ENCODE measurements at regions not wholly inside any gene's neighbourhood (a gene's known extent, or its start where the extent isn't known, plus 50 kb on each side); places are given as distances from the start of the nearest gene placed in this dataset.

DNA sequence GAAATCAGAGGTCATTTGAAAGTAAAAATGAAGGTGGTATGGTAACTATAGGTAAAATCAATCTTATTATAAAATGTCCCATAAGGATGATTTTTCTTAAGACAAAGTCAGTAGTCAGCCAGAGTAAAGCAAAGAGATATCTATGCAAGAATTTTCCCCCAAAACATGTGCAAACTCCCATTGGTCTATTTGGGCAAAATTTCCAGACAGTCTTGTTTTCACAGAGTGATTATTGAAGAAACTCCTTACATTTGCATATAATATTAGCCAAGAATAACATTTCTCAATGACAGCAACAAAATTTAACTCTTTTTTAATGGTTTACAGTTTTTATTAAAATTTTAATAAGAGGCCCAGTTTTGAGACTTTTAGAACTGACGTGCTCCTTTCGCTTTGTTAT lies 406.1 kb upstream of the GRAMD2B start:
- TF ChIP-seq, protein P1, sequence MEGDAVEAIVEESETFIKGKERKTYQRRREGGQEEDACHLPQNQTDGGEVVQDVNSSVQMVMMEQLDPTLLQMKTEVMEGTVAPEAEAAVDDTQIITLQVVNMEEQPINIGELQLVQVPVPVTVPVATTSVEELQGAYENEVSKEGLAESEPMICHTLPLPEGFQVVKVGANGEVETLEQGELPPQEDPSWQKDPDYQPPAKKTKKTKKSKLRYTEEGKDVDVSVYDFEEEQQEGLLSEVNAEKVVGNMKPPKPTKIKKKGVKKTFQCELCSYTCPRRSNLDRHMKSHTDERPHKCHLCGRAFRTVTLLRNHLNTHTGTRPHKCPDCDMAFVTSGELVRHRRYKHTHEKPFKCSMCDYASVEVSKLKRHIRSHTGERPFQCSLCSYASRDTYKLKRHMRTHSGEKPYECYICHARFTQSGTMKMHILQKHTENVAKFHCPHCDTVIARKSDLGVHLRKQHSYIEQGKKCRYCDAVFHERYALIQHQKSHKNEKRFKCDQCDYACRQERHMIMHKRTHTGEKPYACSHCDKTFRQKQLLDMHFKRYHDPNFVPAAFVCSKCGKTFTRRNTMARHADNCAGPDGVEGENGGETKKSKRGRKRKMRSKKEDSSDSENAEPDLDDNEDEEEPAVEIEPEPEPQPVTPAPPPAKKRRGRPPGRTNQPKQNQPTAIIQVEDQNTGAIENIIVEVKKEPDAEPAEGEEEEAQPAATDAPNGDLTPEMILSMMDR (conservative IDR thresholded peaks at IDR 0.05; ENCODE audit: low read length) = no peak
- no peak for TF ChIP-seq EZH2phosphoT487 (IDR thresholded peaks at IDR 0.05; ENCODE audit: borderline replicate concordance, low read depth, low read length)
